IPS-15b (cell line): ENCODE measurements at regions not wholly inside any gene's neighbourhood (a gene's known extent, or its start where the extent isn't known, plus 50 kb on each side); places are given as distances from the start of the nearest gene placed in this dataset.

Experiments used
- H3K27me3 ChIP-seq: one replicate; pipeline ENCODE4 v1.6.1; 2013; ENCODE audit warnings: low read length; ENCODE audit not compliant: control insufficient read depth, insufficient read depth
- H3K36me3 ChIP-seq: one replicate; pipeline ENCODE4 v1.6.1; 2013; ENCODE audit warnings: low read length; ENCODE audit not compliant: control insufficient read depth, insufficient read depth
- H3K4me1 ChIP-seq: one replicate; pipeline ENCODE4 v1.6.1; 2013; ENCODE audit warnings: mild to moderate bottlenecking, low read length; ENCODE audit not compliant: control insufficient read depth, insufficient read depth
- H3K4me3 ChIP-seq: one replicate; pipeline ENCODE4 v1.5.1; 2013; ENCODE audit warnings: low read depth, low read length
- H3K9ac ChIP-seq: one replicate; pipeline ENCODE4 v1.6.1; 2013; ENCODE audit warnings: low read depth, mild to moderate bottlenecking, low read length
- H3K9me3 ChIP-seq: one replicate; pipeline ENCODE4 v1.6.1; 2013; ENCODE audit warnings: mild to moderate bottlenecking, low read length; ENCODE audit not compliant: control insufficient read depth, insufficient read depth

- Histone ChIP-seq H3K9ac (no peak overlapping the region), H3K4me3 (no peak overlapping the region)
These were observed 340.6 kb upstream of the KLHL1 start for GRCh38 chr13:70448820-70449219.

GRCh38 chr13:70432276-70432805 is 324.1 kb upstream of the KLHL1 start:
- Histone ChIP-seq H3K9ac (no peak overlapping the region), H3K4me3 (no peak overlapping the region)

More at GRCh38 chr13:70448820-70449219, 340.6 kb upstream of the KLHL1 start:
- no peaks in the 10 kb centered on the region for H3K36me3 ChIP-seq
- H3K27me3 ChIP-seq, result no peaks in the 10 kb centered on the region
- no peaks in the 10 kb centered on the region for H3K4me1 ChIP-seq
- H3K9me3 ChIP-seq, result no peaks in the 10 kb centered on the region

GRCh38 chr13:70430256-70430655 is 322.0 kb upstream of the KLHL1 start:
- no peaks in the 10 kb centered on the region for H3K36me3 ChIP-seq
- no peaks in the 10 kb centered on the region for H3K27me3 ChIP-seq
- H3K9me3 ChIP-seq, result no peaks in the 10 kb centered on the region
- peaks cover 7% of the 10 kb centered on the region for H3K4me1 ChIP-seq
- H3K4me3 ChIP-seq, result no peak overlapping the region
- H3K9ac ChIP-seq, result no peak overlapping the region

More at GRCh38 chr13:70432276-70432805, 324.1 kb upstream of the KLHL1 start:
- Histone ChIP-seq H3K4me1 (peaks cover 7% of the 10 kb centered on the region), H3K36me3 (no peaks in the 10 kb centered on the region), H3K27me3 (no peaks in the 10 kb centered on the region), H3K9me3 (no peaks in the 10 kb centered on the region)

GRCh38 chr13:70424928-70425327 is 316.7 kb upstream of the KLHL1 start:
- no peak overlapping the region for H3K4me3 ChIP-seq
- H3K27me3 ChIP-seq, result no peaks in the 10 kb centered on the region
- peaks cover 8% of the 10 kb centered on the region for H3K4me1 ChIP-seq
- H3K9ac ChIP-seq, result no peak overlapping the region
- no peaks in the 10 kb centered on the region for H3K36me3 ChIP-seq
- no peaks in the 10 kb centered on the region for H3K9me3 ChIP-seq

- H3K9me3 ChIP-seq, result no peaks in the 10 kb centered on the region
- no peak overlapping the region for H3K4me3 ChIP-seq
- H3K27me3 ChIP-seq, result no peaks in the 10 kb centered on the region
- peaks cover 8% of the 10 kb centered on the region for H3K4me1 ChIP-seq
- no peaks in the 10 kb centered on the region for H3K36me3 ChIP-seq
- H3K9ac ChIP-seq, result no peak overlapping the region
These were observed 316.2 kb upstream of the KLHL1 start for GRCh38 chr13:70424428-70424827.

- Histone ChIP-seq H3K36me3 (no peaks in the 10 kb centered on the region), H3K27me3 (no peaks in the 10 kb centered on the region), H3K4me1 (no peaks in the 10 kb centered on the region), H3K9ac (no peak overlapping the region), H3K9me3 (no peaks in the 10 kb centered on the region), H3K4me3 (no peak overlapping the region)
These were observed 306.9 kb upstream of the KLHL1 start for GRCh38 chr13:70415136-70415535.

GRCh38 chr13:70408865-70409264 is 300.6 kb upstream of the KLHL1 start:
- Histone ChIP-seq H3K36me3 (no peaks in the 10 kb centered on the region), H3K4me3 (no peak overlapping the region), H3K4me1 (no peaks in the 10 kb centered on the region), H3K9ac (no peak overlapping the region), H3K9me3 (no peaks in the 10 kb centered on the region), H3K27me3 (no peaks in the 10 kb centered on the region)

GRCh38 chr13:70407486-70407885 is 299.2 kb upstream of the KLHL1 start:
- no peak overlapping the region for H3K9ac ChIP-seq
- no peaks in the 10 kb centered on the region for H3K9me3 ChIP-seq
- H3K4me3 ChIP-seq, result no peak overlapping the region
- H3K27me3 ChIP-seq, result no peaks in the 10 kb centered on the region
- no peaks in the 10 kb centered on the region for H3K36me3 ChIP-seq
- no peaks in the 10 kb centered on the region for H3K4me1 ChIP-seq

GRCh38 chr13:70405266-70405665 is 297.0 kb upstream of the KLHL1 start:
- H3K4me1 ChIP-seq, result no peaks in the 10 kb centered on the region
- H3K4me3 ChIP-seq, result no peak overlapping the region
- H3K9ac ChIP-seq, result no peak overlapping the region
- no peaks in the 10 kb centered on the region for H3K27me3 ChIP-seq
- no peaks in the 10 kb centered on the region for H3K9me3 ChIP-seq
- no peaks in the 10 kb centered on the region for H3K36me3 ChIP-seq

GRCh38 chr13:70394031-70394548 is 285.8 kb upstream of the KLHL1 start:
- no peaks in the 10 kb centered on the region for H3K9me3 ChIP-seq
- H3K27me3 ChIP-seq, result peaks cover 3% of the 10 kb centered on the region
- H3K9ac ChIP-seq, result no peak overlapping the region
- H3K36me3 ChIP-seq, result no peaks in the 10 kb centered on the region
- no peak overlapping the region for H3K4me3 ChIP-seq
- peaks cover 26% of the 10 kb centered on the region for H3K4me1 ChIP-seq

GRCh38 chr13:70391678-70392077 is 283.4 kb upstream of the KLHL1 start:
- no peak overlapping the region for H3K9ac ChIP-seq
- peaks cover 3% of the 10 kb centered on the region for H3K27me3 ChIP-seq
- no peaks in the 10 kb centered on the region for H3K36me3 ChIP-seq
- no peak overlapping the region for H3K4me3 ChIP-seq
- no peaks in the 10 kb centered on the region for H3K9me3 ChIP-seq
- peaks cover 26% of the 10 kb centered on the region for H3K4me1 ChIP-seq

GRCh38 chr13:70390968-70391367 is 282.7 kb upstream of the KLHL1 start:
- H3K9me3 ChIP-seq, result no peaks in the 10 kb centered on the region
- H3K4me3 ChIP-seq, result no peak overlapping the region
- H3K4me1 ChIP-seq, result peaks cover 26% of the 10 kb centered on the region
- H3K36me3 ChIP-seq, result no peaks in the 10 kb centered on the region
- H3K9ac ChIP-seq, result no peak overlapping the region
- H3K27me3 ChIP-seq, result peaks cover 3% of the 10 kb centered on the region
